COLO829 (cell line): ENCODE measurements at regions not wholly inside any gene's neighbourhood (a gene's known extent, or its start where the extent isn't known, plus 50 kb on each side); places are given as distances from the start of the nearest gene placed in this dataset.

Experiments used
- DNase-seq: peaks from one replicate; pipeline ENCODE4 v3.0.0; 2012; ENCODE audit warnings: low spot score

GRCh38 chr10:109200646-109201045 is 722.7 kb downstream of the XPNPEP1 start:
- DNase-seq: no peak

- no peak for DNase-seq
Measured at GRCh38 chr10:109191823-109192222, 731.5 kb downstream of the XPNPEP1 start.

GRCh38 chr10:109191341-109191740 is 732.0 kb downstream of the XPNPEP1 start:
- DNase-seq: no peak

- no peak for DNase-seq
Measured at GRCh38 chr10:109187677-109188076, 735.6 kb downstream of the XPNPEP1 start.

GRCh38 chr10:109183366-109183765 is 739.9 kb downstream of the XPNPEP1 start:
- no peak for DNase-seq

- no peak for DNase-seq
Measured at GRCh38 chr10:109178591-109178990, 744.7 kb downstream of the XPNPEP1 start.

- DNase-seq: no peak
Measured at GRCh38 chr10:109174526-109174925, 748.8 kb downstream of the XPNPEP1 start.

GRCh38 chr10:109173937-109174336 is 749.4 kb downstream of the XPNPEP1 start:
- no peak for DNase-seq

- no peak for DNase-seq
Measured at GRCh38 chr10:109173121-109173520, 750.2 kb downstream of the XPNPEP1 start.

GRCh38 chr10:109166935-109167334 is 756.4 kb downstream of the XPNPEP1 start:
- DNase-seq: no peak

- no peak for DNase-seq
Measured at GRCh38 chr10:109159351-109159750, 764.0 kb downstream of the XPNPEP1 start.

- no peak for DNase-seq
Measured at GRCh38 chr10:109156396-109156795, 766.9 kb downstream of the XPNPEP1 start.

GRCh38 chr10:109149666-109150350 is 773.5 kb downstream of the XPNPEP1 start:
- DNase-seq: no peak

GRCh38 chr10:109127363-109127762 is 795.9 kb downstream of the XPNPEP1 start:
- DNase-seq: no peak

- DNase-seq: no peak
Measured at GRCh38 chr10:109126541-109126940, 796.8 kb downstream of the XPNPEP1 start.

GRCh38 chr10:109126016-109126415 is 797.3 kb downstream of the XPNPEP1 start:
- DNase-seq: no peak

- no peak for DNase-seq
Measured at GRCh38 chr10:109115179-109115578, 808.1 kb downstream of the XPNPEP1 start.

- no peak for DNase-seq
Measured at GRCh38 chr10:109114579-109114978, 808.7 kb downstream of the XPNPEP1 start.

GRCh38 chr10:109106604-109107003 is 816.7 kb downstream of the XPNPEP1 start:
- no peak for DNase-seq

- DNase-seq: no peak
Measured at GRCh38 chr10:109105725-109106124, 817.6 kb downstream of the XPNPEP1 start.

GRCh38 chr10:109104806-109105205 is 818.5 kb downstream of the XPNPEP1 start:
- DNase-seq: no peak

GRCh38 chr10:109103278-109103677 is 820.0 kb downstream of the XPNPEP1 start:
- no peak for DNase-seq

- no peak for DNase-seq
Measured at GRCh38 chr10:109089779-109090178, 833.5 kb downstream of the XPNPEP1 start.

- no peak for DNase-seq
Measured at GRCh38 chr10:109071539-109071938, 851.8 kb downstream of the XPNPEP1 start.
